ENCODE measurements at regions not wholly inside any gene's neighbourhood (a gene's known extent, or its start where the extent isn't known, plus 50 kb on each side); places are given as distances from the start of the nearest gene placed in this dataset.

- DNase-seq = no peak
These were observed 113.0 kb upstream of the PCDH15 start for GRCh38 chr10:54914049-54914448.

GRCh38 chr10:54909165-54909564 lies 108.1 kb upstream of the PCDH15 start:
- no peak for DNase-seq

GRCh38 chr10:54908019-54908418 lies 107.0 kb upstream of the PCDH15 start:
- DNase-seq = no peak

GRCh38 chr10:54906940-54907339 lies 105.9 kb upstream of the PCDH15 start:
- no peak for DNase-seq

DNA sequence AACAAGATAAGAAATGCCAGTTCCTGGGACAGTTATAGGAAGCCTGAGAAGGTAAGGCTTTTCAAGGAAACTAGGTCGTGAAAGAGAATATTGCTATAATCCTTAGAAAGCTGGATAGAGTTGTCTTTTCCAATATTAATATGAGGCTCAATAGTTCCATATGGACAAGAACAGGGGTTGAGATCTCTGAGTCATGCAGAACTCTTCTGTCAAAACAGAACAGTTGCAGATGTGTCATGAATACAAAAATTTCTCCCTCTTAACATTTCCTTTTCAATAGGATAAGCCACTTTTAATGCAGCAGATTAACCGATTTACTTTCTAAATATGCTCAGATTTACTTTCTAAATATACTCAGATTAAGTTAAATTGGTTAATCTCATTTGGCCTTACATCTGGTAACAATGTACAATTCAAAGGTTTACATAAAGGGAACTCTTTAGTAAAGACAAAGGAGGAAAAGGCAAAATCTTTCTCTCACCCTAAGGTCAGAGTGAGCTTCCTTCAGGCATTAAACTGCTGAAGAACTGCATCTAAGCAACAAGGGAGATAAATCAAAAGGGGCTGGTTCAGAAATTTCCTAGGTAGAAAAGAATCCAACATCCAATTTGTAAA lies 104.7 kb upstream of the PCDH15 start:
- DNase-seq = no peak

- DNase-seq = no peak
These were observed 103.8 kb upstream of the PCDH15 start for GRCh38 chr10:54904833-54905232.

DNA sequence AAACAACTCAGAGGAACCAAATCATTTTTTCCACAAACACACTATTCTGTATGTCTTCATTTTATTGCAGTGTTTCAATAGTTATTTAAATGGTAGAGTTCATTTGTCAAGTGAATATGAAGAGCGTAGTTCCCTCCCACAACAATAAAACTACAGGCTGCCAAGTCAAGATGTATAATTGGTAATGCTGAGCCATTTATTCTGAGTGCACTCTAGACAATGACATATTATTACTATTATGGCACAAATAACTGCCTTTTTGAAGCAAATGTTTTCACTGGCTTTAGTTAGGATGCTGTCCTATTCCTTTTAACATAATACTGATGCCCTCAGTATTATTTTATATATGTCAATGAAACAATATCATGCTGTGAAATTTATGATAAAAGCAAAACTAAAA lies 102.7 kb upstream of the PCDH15 start:
- DNase-seq = no peak

GRCh38 chr10:54900584-54900983 lies 99.6 kb upstream of the PCDH15 start:
- DNase-seq = no peak

- DNase-seq = peak; percentile 93 to 98
These were observed 80.0 kb upstream of the PCDH15 start for GRCh38 chr10:54880996-54881395.

GRCh38 chr10:54869022-54869421 lies 68.0 kb upstream of the PCDH15 start:
- no peak for DNase-seq

DNA sequence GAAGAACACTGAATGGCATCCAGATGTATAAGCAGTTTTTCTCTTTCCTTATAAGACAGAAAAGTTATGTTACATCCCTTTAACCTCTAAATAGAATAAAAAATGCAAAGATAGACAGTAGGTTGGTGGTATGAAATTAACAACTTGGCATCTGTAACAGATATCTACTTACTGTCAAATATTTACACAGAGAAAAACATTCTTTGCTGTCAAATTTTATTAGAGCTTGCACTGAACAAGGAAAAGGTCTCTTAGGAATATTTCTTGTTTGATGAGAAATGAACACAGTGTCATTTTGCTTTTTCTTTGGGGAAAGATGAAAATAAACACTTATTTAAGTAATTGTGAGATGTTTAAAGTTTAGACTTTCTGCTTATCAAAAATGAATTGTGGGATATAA lies 65.6 kb upstream of the PCDH15 start:
- DNase-seq = no peak

DNA sequence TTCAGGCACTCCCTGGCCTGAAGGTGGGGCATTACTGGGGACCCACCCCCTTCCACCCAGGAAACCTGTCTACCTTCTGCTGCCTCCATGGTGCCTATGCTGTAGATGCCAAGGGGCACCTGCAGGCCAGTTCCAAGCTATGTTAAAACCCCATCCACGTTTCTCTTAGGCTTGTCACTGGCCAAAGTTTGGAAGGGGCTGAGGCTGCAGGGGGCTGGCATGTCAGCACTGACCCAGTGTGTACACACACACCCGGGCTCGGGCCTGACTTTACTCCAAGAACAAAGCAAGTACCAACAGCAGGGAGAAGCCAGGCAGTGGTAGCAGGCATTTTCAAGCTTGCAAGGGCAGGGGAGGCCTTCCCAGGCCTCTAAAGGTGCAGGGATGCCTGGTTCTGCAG lies 53.8 kb upstream of the PCDH15 start:
- DNase-seq = no peak

- DNase-seq = no peak
These were observed 53.4 kb upstream of the PCDH15 start for GRCh38 chr10:54854389-54854788.

DNA sequence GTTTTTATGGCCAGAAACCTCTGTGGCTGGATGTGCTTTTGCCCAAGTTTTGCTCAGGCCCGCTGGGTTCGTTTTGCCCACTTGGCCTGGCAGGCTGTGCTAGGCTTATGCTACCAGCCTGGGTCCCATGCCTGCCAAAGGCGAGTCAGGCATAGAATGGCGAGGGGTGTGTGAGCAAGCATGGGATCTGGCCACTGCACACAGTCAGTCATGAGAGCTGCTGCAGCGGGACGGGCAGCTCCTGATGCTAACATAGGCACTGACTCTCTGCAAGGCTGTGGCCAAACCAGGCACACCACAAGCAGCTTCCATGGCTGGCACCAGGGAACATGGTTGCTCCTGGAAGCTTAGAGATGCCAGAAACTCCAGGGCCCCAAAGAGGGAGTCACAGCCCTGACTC lies 52.9 kb upstream of the PCDH15 start:
- no peak for DNase-seq
